GM18502 (cell line): ENCODE measurements at regions not wholly inside any gene's neighbourhood (a gene's known extent, or its start where the extent isn't known, plus 50 kb on each side); places are given as distances from the start of the nearest gene placed in this dataset.

Experiments used
- ATAC-seq: cut with Tn5 transposase; IDR thresholded peaks from one replicate; pipeline ENCODE4 v1.9.1; 2021; ENCODE audit warnings: mild to moderate bottlenecking; ENCODE audit not compliant: unreplicated experiment, poor library complexity

GRCh38 chr14:53531730-53532129 lies 378.6 kb upstream of the DDHD1 start:
- no peak for ATAC-seq

- ATAC-seq: no peak
Measured at GRCh38 chr14:53531156-53531555, 378.0 kb upstream of the DDHD1 start.

DNA sequence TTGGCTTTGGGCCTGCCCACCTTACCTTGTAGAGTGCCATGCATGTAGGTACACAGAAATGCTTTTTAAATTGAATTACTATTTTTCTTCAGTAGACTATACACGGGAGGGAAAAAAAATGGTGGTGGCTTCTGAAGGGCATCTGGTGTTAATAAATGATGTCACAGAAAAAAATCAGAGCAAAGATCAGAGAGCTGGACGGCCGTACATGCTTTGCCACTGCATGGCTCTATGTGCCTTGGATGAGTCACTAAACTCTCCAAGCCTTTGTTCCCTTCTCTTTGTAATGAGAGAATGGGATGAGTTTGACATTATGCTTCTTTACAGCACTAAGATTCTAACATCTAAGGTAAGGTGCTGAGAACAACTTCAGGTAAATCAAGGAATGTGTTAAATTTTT lies 376.4 kb upstream of the DDHD1 start:
- no peak for ATAC-seq

GRCh38 chr14:53528185-53528671 lies 375.1 kb upstream of the DDHD1 start:
- ATAC-seq: no peak

- ATAC-seq: no peak
Measured at GRCh38 chr14:53526200-53526599, 373.1 kb upstream of the DDHD1 start.

DNA sequence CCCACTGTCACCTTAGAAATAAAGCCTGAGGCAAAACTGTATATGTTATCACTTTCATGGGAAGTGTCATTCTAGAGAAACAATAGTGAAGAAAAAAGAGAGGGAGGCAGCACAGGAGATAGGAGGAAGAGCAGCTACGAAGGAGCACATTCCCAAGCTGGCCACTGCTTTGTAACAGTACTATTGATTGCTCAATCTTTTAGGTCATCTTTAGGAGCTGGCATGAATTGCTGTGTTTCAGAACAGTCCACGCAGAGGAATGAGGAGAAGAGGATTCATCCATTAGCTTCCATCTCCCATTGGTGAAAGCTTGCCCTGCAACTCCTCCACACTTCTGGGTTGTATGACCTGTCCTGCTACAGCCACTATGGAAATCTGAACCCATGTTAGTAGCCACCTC lies 372.5 kb upstream of the DDHD1 start:
- ATAC-seq: no peak

GRCh38 chr14:53524391-53524790 lies 371.3 kb upstream of the DDHD1 start:
- ATAC-seq: no peak

- ATAC-seq: no peak
Measured at GRCh38 chr14:53523226-53523625, 370.1 kb upstream of the DDHD1 start.

GRCh38 chr14:53520078-53520928 lies 367.2 kb upstream of the DDHD1 start:
- ATAC-seq: no peak

GRCh38 chr14:53519137-53519536 lies 366.0 kb upstream of the DDHD1 start:
- ATAC-seq: no peak

GRCh38 chr14:53517270-53517960 lies 364.3 kb upstream of the DDHD1 start:
- ATAC-seq: no peak

GRCh38 chr14:53516261-53516774 lies 363.2 kb upstream of the DDHD1 start:
- no peak for ATAC-seq

GRCh38 chr14:53515276-53515675 lies 362.2 kb upstream of the DDHD1 start:
- no peak for ATAC-seq

GRCh38 chr14:53514197-53514596 lies 361.1 kb upstream of the DDHD1 start:
- no peak for ATAC-seq

DNA sequence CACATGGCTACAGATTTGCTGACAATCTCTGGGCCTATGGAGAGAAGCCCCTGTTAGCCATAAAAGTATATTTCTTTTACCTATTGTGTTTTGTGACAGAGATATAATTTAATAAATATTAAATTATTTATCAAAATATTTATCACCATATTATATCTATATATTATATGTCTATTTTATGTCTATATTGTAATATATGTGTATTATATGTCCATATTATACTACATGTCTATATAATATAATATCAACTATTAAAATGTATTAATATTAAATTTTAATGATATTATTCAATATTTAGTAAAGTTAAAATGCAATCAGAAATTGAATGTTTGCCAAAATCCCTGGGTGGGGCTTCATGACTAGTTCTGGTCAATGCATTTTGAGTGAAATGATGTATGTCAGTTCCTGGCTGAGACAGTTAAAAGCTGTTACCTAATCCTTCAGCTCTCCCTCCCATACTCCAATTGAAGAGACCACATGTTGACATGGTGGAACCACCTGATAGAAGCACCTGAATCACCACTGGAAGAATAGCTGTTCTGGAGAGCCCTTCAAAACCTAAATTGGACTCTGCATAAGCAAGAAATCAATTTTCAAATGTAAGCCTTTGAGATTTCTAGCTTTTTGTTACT lies 357.3 kb upstream of the DDHD1 start:
- no peak for ATAC-seq

DNA sequence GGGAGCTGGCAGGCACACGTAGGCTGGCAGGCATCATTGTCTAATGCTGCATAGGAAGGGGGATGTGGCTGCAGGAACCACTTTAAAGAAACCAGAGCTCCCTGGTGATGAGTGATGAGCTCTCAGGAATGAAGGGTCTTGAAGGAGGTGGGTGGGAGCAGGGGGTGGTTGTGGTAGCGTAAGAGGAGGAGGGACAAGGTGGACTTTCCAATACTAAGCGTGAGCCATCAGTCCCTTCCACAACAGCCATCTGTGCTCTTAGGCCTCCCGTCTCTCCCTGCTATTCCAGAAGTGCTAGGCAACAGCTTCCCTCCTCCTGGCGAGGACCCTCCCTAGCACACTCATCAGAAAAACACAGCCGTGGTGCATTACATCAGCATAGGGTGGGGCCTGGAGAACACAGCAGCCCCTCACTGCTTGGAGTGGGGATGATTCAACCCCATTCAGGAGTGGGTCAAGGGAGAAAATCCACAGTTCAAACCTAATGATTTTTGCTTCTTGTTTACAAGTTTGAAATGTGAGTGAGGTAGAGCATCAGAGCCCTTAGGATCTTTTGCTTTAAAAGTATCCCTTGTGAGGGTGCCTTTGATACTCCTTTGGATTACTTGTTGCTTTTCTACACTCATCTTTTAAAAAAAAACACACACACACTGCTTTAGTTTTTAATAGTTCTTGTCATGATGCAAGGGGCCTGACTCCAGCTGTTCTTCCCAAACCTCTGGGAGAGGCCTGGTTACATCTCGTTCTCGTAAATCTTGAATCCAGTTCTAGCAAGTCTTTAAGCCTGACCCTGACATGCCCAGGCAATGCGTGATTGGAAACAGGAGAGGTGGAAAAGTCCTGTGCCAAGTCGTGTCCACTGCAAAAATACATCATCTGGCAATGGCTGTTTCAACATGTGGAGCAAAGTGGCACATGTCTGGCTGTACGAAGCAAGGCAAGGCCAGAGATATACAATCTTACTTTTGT lies 356.4 kb upstream of the DDHD1 start:
- ATAC-seq: no peak

- no peak for ATAC-seq
Measured at GRCh38 chr14:53501361-53502211, 348.5 kb upstream of the DDHD1 start.

GRCh38 chr14:53500191-53500590 lies 347.1 kb upstream of the DDHD1 start:
- no peak for ATAC-seq

DNA sequence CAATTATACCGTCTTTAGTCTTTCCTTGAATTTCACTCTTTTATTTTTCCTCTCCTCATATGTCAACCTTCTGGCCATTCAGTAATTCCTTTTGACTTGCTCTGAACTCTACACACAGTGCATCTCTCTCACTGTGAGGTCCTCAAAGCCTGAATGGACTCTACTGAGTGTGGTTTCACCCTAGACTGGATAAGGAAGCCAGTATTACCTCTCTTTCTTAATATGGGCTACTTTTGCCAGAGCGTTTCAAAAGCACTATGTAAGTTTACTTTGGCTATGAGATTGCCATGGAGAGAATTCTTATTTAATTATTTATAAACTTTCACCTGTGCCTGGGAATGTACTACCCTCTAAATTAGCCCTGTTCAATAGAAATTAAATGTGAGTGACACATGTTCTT lies 343.5 kb upstream of the DDHD1 start:
- ATAC-seq: no peak
